ENCODE measurements at regions not wholly inside any gene's neighbourhood (a gene's known extent, or its start where the extent isn't known, plus 50 kb on each side); places are given as distances from the start of the nearest gene placed in this dataset.

DNA sequence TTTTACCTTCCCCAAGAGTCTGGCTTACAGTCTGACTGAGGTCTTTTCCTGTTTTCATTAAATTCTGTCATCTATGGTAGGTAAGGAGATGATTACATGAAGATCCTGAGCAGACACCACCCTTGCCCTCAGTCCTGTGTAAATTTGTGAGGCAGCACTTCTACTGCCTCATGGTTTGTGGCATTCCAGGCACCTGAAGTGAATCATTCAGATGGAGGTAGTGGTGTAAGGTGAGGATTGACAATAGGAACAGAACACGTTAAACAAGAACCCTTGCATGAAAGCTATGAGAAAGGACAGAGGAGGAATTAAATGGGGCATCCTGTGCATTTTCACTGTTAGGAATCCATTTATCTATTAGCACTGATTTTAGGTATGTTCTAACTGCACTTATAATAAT lies 618.6 kb downstream of the TLL1 start:
- no peak for DNase-seq (ENCODE audit: low read depth in 2 of 2)

- DNase-seq (ENCODE audit: low read depth in 2 of 2), result no peak
These were observed 620.9 kb downstream of the TLL1 start for GRCh38 chr4:166493924-166494345.

- no peak for DNase-seq (ENCODE audit: low read depth in 2 of 2)
These were observed 625.5 kb downstream of the TLL1 start for GRCh38 chr4:166498546-166498945.

DNA sequence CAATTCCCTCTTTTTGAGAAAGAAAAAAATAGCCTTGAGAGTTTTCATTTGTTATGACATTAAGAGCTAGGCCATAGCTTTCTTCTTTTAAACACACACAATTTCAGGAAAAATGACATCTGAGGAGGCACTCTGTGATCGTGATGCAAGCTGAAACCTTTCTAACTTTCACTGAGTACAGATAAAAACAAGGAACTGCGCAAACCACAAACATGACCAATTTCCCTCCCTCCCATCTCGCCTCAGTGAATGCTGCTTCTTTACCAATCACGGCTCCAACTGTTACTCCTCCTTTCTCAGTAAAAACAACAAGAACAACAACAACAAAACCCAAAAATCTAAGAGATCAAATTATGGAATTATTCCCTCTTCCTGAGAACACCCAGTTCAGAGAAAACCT lies 626.8 kb downstream of the TLL1 start:
- DNase-seq (ENCODE audit: low read depth in 2 of 2), result no peak

DNA sequence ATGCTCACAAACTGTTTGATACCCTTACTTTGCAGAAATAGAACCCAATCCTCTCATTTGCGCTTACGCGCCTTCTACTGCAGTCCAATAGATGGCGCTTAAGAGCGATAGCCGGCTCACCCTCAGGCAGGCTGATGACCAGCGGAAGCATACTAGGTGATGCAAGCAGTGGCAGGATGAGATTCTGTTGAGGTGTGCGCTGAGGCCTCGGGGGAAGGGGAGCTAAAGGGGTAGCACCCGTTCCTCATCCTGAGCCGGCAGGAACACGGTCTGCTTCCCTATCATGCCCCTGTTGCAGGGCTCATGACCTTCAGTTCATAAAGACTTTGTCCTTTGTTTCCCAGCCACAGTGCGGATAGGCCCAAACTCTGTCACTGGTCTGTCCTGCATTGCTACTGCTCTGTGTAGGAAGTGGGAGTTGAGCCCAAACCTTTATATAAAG lies 628.9 kb downstream of the TLL1 start:
- no peak for DNase-seq (ENCODE audit: low read depth in 2 of 2)

- no peak for DNase-seq (ENCODE audit: low read depth in 2 of 2)
These were observed 629.6 kb downstream of the TLL1 start for GRCh38 chr4:166502660-166503059.

DNA sequence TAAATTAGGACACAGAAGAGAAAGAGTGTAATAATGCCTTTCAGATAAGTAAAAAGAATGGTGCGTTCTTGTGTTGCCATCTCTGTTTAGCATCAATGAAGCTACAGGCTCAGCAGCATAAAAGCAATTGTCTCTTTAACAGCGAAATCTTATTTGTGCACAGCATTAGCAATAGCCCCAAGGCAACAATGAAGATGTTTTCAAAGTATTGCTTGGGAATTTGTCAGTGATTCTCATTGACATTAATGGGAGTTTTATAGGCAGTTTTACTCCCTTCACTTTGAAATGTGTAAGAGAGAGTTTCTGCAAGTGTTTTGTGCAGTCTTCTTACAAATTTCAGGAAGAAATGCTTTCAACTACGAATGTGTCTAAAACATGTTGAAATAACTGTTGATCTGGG lies 633.0 kb downstream of the TLL1 start:
- DNase-seq (ENCODE audit: low read depth in 2 of 2), result no peak

DNA sequence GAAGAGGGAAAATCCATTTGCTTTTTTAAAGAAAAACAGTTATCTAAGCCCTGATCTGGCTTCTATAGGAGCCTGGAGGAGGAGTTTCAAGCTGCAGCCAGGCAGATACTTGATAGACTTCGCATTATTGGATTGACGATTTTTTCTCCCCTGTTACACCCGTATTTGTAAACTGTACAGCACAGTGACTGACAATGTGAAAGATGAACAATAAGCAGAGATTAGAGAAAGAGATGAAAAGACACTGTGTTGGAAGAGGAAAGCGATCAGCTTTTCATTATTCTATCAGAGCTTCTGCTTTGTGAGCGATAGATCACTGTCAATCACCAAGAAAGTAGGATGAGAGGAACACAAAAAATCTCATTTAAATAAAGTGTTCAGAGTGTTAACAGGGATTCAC lies 639.2 kb downstream of the TLL1 start:
- no peak for DNase-seq (ENCODE audit: low read depth in 2 of 2)

GRCh38 chr4:166518315-166518714 lies 645.3 kb downstream of the TLL1 start:
- no peak for DNase-seq (ENCODE audit: low read depth in 2 of 2)

DNA sequence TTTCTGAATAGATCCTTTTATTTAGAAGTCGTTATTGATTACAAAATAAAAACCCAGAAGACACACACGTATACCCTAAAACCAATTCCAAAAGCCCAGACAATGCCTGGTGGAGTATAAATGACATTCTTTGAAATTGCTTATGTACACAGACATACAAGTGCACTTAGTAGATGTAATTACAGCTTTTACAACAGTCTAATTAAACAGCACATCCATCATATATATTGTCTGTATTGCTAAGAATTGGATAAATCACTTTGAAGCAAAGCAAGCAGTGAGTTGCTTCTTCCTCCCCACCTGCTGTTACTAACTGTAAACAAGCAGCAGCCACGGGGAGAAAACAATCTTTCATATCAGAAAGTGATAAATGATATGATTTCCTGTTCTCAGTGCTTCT lies 645.7 kb downstream of the TLL1 start:
- no peak for DNase-seq (ENCODE audit: low read depth in 2 of 2)

DNA sequence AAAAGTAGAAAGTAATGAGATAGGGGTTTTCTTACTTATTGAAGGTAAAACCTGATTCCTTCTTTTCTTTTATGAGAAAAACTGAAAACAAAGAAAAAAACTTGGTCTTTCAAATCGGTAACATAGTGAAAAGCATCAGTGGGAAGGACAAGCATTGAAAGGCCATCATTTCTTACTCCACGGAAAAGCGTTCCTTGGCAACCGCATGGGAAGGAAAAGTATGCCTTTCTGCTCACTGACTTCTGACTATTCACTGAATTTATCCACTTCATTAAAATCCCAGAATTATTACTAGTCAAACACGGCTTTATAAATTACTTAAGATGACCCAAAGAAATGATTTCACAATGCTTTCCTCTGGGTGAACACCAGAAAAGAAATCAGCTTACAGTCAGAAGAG lies 646.7 kb downstream of the TLL1 start:
- no peak for DNase-seq (ENCODE audit: low read depth in 2 of 2)

GRCh38 chr4:166527500-166527899 lies 654.5 kb downstream of the TLL1 start:
- no peak for DNase-seq (ENCODE audit: low read depth in 2 of 2)

DNA sequence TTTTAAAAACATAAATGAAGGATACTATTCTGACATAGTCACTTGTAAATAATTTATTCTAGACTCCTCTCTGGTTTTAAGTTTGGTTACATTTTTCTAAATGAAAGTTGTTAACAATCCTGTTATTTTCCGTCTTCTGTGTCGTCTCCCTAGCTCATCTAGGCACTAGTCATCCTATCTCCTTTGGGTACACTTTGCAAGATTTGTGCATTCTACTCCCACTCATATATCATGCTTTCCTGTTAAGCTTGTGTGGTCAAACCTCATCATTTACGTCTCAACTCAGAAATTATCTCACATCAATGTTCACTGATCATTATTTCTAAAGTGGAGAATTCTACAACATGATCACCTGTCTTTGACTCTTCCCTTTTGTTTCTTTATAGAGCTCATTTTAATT lies 658.7 kb downstream of the TLL1 start:
- no peak for DNase-seq (ENCODE audit: low read depth in 2 of 2)

GRCh38 chr4:166535865-166536264 lies 662.8 kb downstream of the TLL1 start:
- no peak for DNase-seq (ENCODE audit: low read depth in 2 of 2)

DNA sequence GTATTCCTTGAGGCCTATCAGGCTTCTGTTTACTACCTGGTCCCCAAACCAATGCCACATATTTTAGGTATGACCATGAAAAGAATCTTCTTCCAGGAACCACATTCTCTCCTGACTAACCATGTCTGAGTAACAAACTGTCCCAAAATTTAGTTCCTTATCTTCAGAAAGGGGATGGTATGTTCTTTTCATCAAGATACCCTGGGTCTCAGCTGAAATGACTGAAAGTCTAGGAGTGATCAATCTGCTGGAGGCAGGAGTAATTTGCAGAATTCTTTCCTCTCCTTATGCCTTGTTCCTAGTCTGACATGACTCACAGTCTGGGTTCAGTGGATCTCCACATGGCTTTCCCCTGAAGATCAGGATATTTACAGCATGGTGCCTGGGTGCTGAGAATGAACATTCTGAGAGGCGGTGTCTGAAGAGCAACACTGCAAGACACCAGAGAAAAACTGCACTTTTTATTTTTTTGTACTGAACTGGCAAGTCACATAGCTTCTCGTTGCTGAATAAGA lies 665.5 kb downstream of the TLL1 start:
- DNase-seq (ENCODE audit: low read depth in 2 of 2), result no peak

GRCh38 chr4:166546009-166546408 lies 673.0 kb downstream of the TLL1 start:
- no peak for DNase-seq (ENCODE audit: low read depth in 2 of 2)

- no peak for DNase-seq (ENCODE audit: low read depth in 2 of 2)
These were observed 656.7 kb downstream of the SPOCK3 start for GRCh38 chr4:166577639-166578038.

DNA sequence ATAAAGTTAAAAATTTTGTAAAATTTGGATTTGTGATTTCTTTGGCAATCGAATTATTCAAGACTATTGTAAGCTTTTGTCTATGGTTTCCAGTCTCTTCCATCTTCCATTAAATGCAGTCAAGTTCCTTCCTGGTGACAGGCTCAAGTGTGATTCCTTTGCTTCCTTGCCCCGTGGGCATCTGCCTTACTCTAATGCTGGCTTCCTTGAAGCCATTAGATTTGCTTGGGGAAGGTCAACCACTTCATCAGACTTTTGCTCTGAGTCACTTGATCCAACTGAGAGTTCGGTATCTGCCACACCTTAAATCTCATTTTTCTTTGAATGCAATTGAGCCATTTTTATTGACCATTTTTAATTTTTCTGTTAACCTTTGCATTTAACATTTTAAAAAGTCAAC lies 648.8 kb downstream of the SPOCK3 start:
- DNase-seq (ENCODE audit: low read depth in 2 of 2), result no peak

DNA sequence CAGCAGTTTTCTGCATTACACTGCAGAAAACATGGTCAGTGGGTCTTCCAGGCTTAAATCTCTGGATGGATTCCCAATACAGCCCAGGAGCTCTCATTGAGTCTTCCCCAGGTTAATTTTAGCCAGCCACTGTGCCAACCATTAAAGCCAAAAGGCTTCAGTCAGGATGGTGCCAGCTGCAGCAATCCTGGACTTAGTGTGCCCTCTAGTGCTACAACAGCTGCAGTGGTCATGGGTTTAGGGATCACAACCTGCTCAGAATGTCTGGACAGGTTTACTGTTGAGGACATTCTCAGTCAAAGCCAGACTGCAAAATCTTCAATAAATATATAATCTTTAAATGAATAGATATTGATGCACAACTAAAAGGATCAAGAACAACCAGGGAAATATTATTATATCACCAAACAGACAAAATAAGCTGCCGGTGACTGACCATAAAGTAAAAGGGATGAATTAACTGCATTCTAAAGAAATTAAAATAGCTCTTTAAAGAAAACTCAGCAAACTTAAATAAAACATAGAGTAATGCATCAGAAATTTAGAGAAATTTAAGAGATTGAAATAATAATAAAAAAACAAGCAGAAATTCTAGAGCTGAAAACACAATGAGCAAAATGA lies 639.9 kb downstream of the SPOCK3 start:
- DNase-seq (ENCODE audit: low read depth in 2 of 2), result peak in 1 of 2 donors; percentile 4

DNA sequence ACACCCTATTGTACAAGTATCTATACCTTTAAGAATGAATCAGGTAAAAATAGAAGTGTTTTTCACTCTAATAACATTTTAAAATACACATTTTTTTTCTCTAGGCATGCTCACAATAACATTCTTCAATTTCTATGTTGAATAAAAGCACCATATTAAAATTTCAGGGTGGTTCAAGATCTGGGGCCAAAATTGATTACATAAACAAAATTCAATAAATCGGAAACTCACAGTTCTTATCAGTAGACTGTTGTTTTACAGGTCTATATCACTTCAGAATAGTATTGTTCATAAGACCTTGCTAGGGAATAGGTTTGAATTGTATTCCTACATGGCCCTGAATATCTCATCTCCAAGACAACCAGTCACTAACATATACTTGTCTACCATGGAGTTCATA lies 634.0 kb downstream of the SPOCK3 start:
- DNase-seq (ENCODE audit: low read depth in 2 of 2), result no peak

DNA sequence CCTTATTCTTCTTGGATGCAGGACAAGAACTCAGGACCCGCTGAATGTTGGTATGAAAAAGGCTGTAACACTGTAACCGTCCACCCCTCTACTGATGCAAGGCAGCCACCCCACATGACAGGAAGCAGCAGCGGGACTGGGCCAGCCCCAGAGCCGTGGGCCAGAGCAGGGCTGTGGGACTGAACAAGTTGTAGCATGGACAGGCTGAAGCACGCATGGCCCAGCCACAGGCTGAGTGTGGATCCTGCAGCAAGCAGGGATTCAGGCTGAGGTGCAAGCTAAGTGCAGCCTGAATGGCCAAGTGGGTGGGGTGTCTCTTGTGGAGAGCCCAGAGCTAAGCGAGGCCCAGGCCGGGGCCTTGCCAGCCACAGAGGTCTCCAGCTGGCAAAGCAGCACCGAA lies 632.2 kb downstream of the SPOCK3 start:
- DNase-seq (ENCODE audit: low read depth in 2 of 2), result no peak

- DNase-seq (ENCODE audit: low read depth in 2 of 2), result no peak
These were observed 611.8 kb downstream of the SPOCK3 start for GRCh38 chr4:166622425-166622977.

DNA sequence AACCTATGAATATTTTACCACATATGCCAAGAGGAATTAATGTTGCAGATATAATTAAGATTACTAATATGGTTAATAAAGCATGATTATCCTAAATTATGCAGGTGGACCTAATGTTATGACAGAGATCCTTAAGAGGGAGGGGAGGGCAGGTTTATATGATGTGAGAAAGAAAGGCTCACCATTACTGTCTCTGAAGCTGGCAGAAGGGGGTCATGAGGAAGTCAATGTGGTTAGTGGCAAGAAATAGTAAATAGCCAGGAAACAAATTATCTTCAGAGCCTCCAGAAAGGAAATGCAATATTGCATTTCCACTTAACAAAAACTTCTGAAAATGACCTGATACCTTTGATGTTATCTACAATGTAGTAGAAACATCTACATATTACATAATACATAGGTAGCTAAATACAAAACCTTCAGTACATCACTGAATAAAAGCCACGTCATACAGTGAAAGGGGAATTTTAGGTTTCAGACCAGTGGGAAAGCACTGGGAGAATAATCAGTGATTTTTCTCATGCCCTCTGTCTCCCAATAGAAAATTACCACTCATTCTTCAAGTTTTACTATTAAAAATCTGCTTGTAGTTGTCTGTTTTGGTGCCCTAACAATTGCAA lies 609.2 kb downstream of the SPOCK3 start:
- no peak for DNase-seq (ENCODE audit: low read depth in 2 of 2)
